GM12878 (cell line): ENCODE measurements at regions not wholly inside any gene's neighbourhood (a gene's known extent, or its start where the extent isn't known, plus 50 kb on each side); places are given as distances from the start of the nearest gene placed in this dataset.

Source experiments
- RCOR1 ChIP-seq: conservative IDR thresholded peaks from 2 replicates; pipeline ENCODE4 v1.6.1; 2012; ENCODE audit warnings: low read depth, low read length, improper control_type of control experiment
- TF ChIP-seq, protein P1 (sequence below), 3 experiments: IDR thresholded peaks in 2 of 3; conservative IDR thresholded peaks in 1 of 3; 2 replicates each; pipeline ENCODE4 v1.5.1; 2011; ENCODE audit warnings: low read depth in 3 of 3, low read length in 3 of 3, mild to moderate bottlenecking in 3 of 3, control low read depth in 2 of 3, moderate library complexity in 2 of 3, inconsistent platforms in 1 of 3, mixed read lengths in 1 of 3; ENCODE audit not compliant: control insufficient read depth in 2 of 3, insufficient read depth in 1 of 3; ENCODE audit errors: extremely low read depth in 1 of 3

DNA sequence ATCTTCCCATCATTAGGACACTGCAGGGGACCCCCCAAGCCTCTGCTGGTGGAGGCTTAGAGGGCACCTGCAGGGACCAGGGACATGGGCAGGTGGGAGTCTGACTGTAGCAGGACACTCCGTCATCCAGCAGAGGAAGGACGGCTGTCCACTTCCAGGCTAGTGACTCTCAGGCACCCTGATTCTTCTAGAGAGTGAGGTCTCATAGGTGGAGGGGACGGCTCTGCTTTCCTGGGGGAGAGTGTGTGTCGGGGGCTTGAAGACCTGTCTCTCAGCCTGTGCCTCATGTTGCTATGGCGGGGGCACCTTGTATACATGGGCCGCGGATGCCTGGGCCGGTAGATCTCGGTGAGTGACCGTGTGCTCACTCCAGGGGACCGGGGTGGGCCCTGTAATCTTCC is 1116.6 kb downstream of the BRD1 start:
- no peak for TF ChIP-seq RCOR1
- TF ChIP-seq, protein P1, sequence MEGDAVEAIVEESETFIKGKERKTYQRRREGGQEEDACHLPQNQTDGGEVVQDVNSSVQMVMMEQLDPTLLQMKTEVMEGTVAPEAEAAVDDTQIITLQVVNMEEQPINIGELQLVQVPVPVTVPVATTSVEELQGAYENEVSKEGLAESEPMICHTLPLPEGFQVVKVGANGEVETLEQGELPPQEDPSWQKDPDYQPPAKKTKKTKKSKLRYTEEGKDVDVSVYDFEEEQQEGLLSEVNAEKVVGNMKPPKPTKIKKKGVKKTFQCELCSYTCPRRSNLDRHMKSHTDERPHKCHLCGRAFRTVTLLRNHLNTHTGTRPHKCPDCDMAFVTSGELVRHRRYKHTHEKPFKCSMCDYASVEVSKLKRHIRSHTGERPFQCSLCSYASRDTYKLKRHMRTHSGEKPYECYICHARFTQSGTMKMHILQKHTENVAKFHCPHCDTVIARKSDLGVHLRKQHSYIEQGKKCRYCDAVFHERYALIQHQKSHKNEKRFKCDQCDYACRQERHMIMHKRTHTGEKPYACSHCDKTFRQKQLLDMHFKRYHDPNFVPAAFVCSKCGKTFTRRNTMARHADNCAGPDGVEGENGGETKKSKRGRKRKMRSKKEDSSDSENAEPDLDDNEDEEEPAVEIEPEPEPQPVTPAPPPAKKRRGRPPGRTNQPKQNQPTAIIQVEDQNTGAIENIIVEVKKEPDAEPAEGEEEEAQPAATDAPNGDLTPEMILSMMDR (IDR thresholded peaks at IDR 0.05 in 2 of 3, conservative IDR thresholded peaks at IDR 0.05 in 1 of 3; ENCODE audit: control insufficient read depth in 2 of 3, extremely low read depth in 1 of 3, insufficient read depth in 1 of 3, low read depth in 3 of 3, low read length in 3 of 3), result no peak
